Tongue (tissue), 1 donor: ENCODE measurements at regions not wholly inside any gene's neighbourhood (a gene's known extent, or its start where the extent isn't known, plus 50 kb on each side); places are given as distances from the start of the nearest gene placed in this dataset.
A peak's percentile ranks its signal among the peaks of the same experiment; 100 is the strongest.

Source experiments
- DNase-seq: peaks from one replicate; pipeline ENCODE4 v3.0.0-alpha.2; 2015

GRCh38 chrX:69305333-69306062, 140.2 kb upstream of the PJA1 start:
- DNase-seq: no peak

GRCh38 chrX:69303231-69303630, 138.0 kb upstream of the PJA1 start:
- DNase-seq: no peak

- no peak for DNase-seq
These were observed 134.9 kb upstream of the PJA1 start for GRCh38 chrX:69299951-69300714.

GRCh38 chrX:69299285-69299684, 134.0 kb upstream of the PJA1 start:
- no peak for DNase-seq

GRCh38 chrX:69298466-69299140, 133.3 kb upstream of the PJA1 start:
- no peak for DNase-seq

GRCh38 chrX:69297506-69297905, 132.3 kb upstream of the PJA1 start:
- no peak for DNase-seq

- no peak for DNase-seq
These were observed 128.7 kb upstream of the PJA1 start for GRCh38 chrX:69293776-69294601.

GRCh38 chrX:69291116-69291515, 125.9 kb upstream of the PJA1 start:
- DNase-seq: no peak

- no peak for DNase-seq
These were observed 125.0 kb upstream of the PJA1 start for GRCh38 chrX:69290292-69290691.

- DNase-seq: no peak
These were observed 124.5 kb upstream of the PJA1 start for GRCh38 chrX:69289793-69290123.

GRCh38 chrX:69289046-69289792, 124.0 kb upstream of the PJA1 start:
- no peak for DNase-seq

- no peak for DNase-seq
These were observed 121.8 kb upstream of the PJA1 start for GRCh38 chrX:69287095-69287494.

GRCh38 chrX:69286565-69286906, 121.3 kb upstream of the PJA1 start:
- DNase-seq: no peak

GRCh38 chrX:69285881-69286564, 120.8 kb upstream of the PJA1 start:
- DNase-seq: peak; percentile 83

- DNase-seq: peak; percentile 74
These were observed 120.2 kb upstream of the PJA1 start for GRCh38 chrX:69285401-69285877.

GRCh38 chrX:69284491-69284890, 119.2 kb upstream of the PJA1 start:
- no peak for DNase-seq

- no peak for DNase-seq
These were observed 117.8 kb upstream of the PJA1 start for GRCh38 chrX:69282893-69283690.

- DNase-seq: peak; percentile 61
These were observed 115.7 kb upstream of the PJA1 start for GRCh38 chrX:69280933-69281332.

- DNase-seq: peak; percentile 65
These were observed 114.0 kb upstream of the PJA1 start for GRCh38 chrX:69279234-69279633.

- DNase-seq: peak; percentile 41
These were observed 112.9 kb upstream of the PJA1 start for GRCh38 chrX:69278031-69278687.
